ENCODE measurements at regions not wholly inside any gene's neighbourhood (a gene's known extent, or its start where the extent isn't known, plus 50 kb on each side); places are given as distances from the start of the nearest gene placed in this dataset.
"Not testable (repeated sequence)": the region's sequence is repeated elsewhere in the genome, so short reads cannot be mapped to it uniquely, and the experiment has no call there.

DNA sequence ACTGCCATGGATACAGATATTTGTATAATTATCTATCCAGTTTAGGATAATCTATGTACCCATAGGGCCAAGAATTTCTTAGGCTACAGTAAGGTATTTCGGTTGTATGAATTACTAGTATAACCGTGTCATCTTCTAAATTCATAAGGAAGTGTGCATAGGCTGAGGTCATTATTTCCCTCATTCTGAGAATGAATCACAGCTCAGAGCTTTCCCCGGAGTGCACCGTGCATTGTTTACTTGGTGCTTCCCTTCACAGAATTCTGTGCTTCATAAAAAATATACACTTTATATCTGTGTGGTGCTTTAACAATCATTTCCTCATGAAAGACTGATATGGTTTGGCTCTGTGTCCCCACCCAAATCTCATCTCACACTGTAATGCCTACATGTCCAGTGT is 514.1 kb downstream of the ETNK1 start:
- DNase-seq (ENCODE audit: low spot score), result no peak
- Mint-ChIP-seq H3K4me1 (ENCODE audit: unreplicated experiment) (no peaks in the 10 kb centered on the region), H3K4me3 (ENCODE audit: unreplicated experiment) (no peak overlapping the region), H3K27me3 (ENCODE audit: unreplicated experiment) (peaks cover 1% of the 10 kb centered on the region), H3K36me3 (ENCODE audit: low read depth, unreplicated experiment) (no peaks in the 10 kb centered on the region), H3K9me3 (ENCODE audit: unreplicated experiment) (no peaks in the 10 kb centered on the region), H3K27ac (ENCODE audit: unreplicated experiment) (no peak overlapping the region)
- TF ChIP-seq, protein P1, sequence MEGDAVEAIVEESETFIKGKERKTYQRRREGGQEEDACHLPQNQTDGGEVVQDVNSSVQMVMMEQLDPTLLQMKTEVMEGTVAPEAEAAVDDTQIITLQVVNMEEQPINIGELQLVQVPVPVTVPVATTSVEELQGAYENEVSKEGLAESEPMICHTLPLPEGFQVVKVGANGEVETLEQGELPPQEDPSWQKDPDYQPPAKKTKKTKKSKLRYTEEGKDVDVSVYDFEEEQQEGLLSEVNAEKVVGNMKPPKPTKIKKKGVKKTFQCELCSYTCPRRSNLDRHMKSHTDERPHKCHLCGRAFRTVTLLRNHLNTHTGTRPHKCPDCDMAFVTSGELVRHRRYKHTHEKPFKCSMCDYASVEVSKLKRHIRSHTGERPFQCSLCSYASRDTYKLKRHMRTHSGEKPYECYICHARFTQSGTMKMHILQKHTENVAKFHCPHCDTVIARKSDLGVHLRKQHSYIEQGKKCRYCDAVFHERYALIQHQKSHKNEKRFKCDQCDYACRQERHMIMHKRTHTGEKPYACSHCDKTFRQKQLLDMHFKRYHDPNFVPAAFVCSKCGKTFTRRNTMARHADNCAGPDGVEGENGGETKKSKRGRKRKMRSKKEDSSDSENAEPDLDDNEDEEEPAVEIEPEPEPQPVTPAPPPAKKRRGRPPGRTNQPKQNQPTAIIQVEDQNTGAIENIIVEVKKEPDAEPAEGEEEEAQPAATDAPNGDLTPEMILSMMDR (IDR thresholded peaks at IDR 0.05; ENCODE audit: unreplicated experiment), result no peak

DNA sequence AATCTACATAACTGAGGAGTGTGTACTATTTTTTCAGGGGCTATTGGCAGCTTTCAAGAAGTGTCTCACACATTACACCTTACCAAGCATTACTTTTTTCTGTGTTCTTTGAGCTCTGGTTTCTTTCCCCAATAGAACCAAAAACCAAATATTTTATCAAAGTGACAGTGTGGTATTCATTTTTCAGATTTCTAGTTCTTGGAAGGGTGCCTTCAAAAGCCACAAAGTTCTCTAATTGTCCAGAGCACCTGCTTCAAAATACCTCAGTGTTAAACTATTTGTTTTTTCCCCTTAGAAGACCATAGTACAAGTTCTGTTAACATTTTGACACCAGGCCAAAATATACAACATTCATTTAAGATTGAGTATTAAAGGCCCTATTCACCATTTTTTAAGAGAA is 515.7 kb downstream of the ETNK1 start:
- Mint-ChIP-seq H3K9me3 (ENCODE audit: unreplicated experiment) (peaks cover 8% of the 10 kb centered on the region), H3K27ac (ENCODE audit: unreplicated experiment) (no peak overlapping the region), H3K36me3 (ENCODE audit: low read depth, unreplicated experiment) (peaks cover 8% of the 10 kb centered on the region), H3K4me3 (ENCODE audit: unreplicated experiment) (no peak overlapping the region), H3K27me3 (ENCODE audit: unreplicated experiment) (peaks cover 1% of the 10 kb centered on the region), H3K4me1 (ENCODE audit: unreplicated experiment) (no peaks in the 10 kb centered on the region)
- no peak for DNase-seq (ENCODE audit: low spot score)
- TF ChIP-seq, protein P1 (IDR thresholded peaks at IDR 0.05; ENCODE audit: unreplicated experiment), result no peak

DNA sequence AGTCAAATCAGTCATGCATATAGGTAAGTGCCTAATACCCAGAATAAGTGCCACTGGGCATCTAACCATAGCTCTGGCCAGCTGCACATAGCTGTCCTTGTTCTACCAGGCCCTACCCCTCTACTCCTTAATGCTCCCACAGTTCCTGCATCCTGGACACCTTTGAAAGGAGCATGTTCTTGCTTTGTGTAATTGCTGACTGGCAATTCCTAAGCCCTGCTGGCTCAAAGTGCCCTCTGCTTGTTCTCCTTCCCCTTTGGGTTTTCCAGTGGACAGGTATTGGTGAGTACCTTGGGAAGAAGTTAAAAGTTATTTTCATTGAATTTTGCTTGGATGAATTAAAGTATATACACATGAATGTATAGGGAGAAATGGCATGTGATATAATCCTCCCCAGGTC is 516.4 kb downstream of the ETNK1 start:
- Mint-ChIP-seq H3K27me3 (ENCODE audit: unreplicated experiment) (peaks cover 1% of the 10 kb centered on the region), H3K36me3 (ENCODE audit: low read depth, unreplicated experiment) (peaks cover 8% of the 10 kb centered on the region), H3K27ac (ENCODE audit: unreplicated experiment) (no peak overlapping the region), H3K9me3 (ENCODE audit: unreplicated experiment) (peaks cover 11% of the 10 kb centered on the region), H3K4me3 (ENCODE audit: unreplicated experiment) (no peak overlapping the region), H3K4me1 (ENCODE audit: unreplicated experiment) (no peaks in the 10 kb centered on the region)
- TF ChIP-seq, protein P1 (IDR thresholded peaks at IDR 0.05; ENCODE audit: unreplicated experiment), result no peak
- no peak for DNase-seq (ENCODE audit: low spot score)

DNA sequence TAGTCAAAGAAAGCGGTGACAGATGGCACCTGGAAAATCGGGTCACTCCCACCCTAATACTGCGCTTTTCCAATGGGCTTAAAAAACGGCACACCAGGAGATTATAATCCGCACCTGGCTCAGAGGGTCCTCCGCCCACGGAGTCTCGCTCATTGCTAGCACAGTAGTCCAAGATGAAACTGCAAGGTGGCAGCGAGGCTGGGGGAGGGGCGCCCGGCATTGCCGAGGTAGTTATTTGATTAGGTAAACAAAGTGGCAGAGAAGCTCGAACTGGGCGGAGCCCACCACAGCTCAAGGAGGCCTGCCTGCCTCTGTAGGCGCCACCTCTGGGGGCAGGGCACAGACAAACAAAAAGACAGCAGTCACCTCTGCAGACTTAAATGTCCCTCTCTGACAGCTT is 521.1 kb downstream of the ETNK1 start:
- H3K27me3 Mint-ChIP-seq (ENCODE audit: unreplicated experiment); DNase-seq (ENCODE audit: low spot score); H3K4me1 Mint-ChIP-seq (ENCODE audit: unreplicated experiment); H3K27ac Mint-ChIP-seq (ENCODE audit: unreplicated experiment); H3K4me3 Mint-ChIP-seq (ENCODE audit: unreplicated experiment); H3K36me3 Mint-ChIP-seq (ENCODE audit: low read depth, unreplicated experiment): not testable (repeated sequence)
- H3K9me3 Mint-ChIP-seq (ENCODE audit: unreplicated experiment), result peaks cover 11% of the 10 kb centered on the region

DNA sequence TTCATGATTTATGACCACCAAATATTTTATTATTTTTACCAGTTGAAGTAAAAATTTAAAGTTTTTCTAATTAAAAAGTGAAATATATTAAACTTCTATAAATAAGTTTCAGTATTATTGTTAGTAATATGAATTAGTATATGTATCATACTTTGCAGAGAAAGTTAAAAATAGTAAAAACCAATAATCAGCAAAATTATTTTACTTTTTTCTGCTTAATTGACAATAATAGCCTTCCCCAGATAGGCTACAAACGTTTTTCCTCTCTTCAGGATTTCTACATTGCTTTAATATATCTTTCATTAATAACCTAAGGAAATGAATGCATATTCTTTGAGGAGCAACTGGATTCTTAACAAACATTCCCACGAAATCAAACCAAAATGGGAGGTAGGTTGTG is 543.5 kb downstream of the ETNK1 start:
- Mint-ChIP-seq H3K36me3 (ENCODE audit: low read depth, unreplicated experiment) (no peaks in the 10 kb centered on the region), H3K27me3 (ENCODE audit: unreplicated experiment) (peaks cover 1% of the 10 kb centered on the region), H3K9me3 (ENCODE audit: unreplicated experiment) (no peaks in the 10 kb centered on the region), H3K4me1 (ENCODE audit: unreplicated experiment) (no peaks in the 10 kb centered on the region), H3K27ac (ENCODE audit: unreplicated experiment) (no peak overlapping the region), H3K4me3 (ENCODE audit: unreplicated experiment) (no peak overlapping the region)
- TF ChIP-seq, protein P1 (IDR thresholded peaks at IDR 0.05; ENCODE audit: unreplicated experiment), result no peak
- no peak for DNase-seq (ENCODE audit: low spot score)

Data from endothelial cell (in vitro differentiated cells).